ENCODE measurements at regions not wholly inside any gene's neighbourhood (a gene's known extent, or its start where the extent isn't known, plus 50 kb on each side); places are given as distances from the start of the nearest gene placed in this dataset.

DNA sequence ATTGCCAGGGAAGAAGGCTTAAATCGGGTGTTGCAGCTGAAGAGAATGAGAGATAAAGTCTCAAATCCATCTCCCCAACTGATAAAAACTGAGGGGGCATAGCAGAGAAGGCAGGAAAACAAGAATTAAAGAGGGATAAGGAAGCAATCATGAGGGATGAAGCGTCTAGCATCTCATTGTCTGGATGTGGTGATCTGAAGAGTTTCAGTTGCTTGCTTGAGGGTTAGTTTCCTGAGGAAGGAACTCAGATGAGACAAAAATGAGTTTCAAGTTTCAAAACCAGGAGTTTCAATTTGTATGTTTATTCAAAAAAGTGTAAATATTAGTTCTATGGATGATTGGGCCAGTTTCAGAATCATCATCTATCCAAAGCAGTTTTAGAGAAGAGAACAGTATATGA, 496.9 kb downstream of the RAB28 start:
- BruUV-seq (replicated peaks), result no TSS peak
- Histone ChIP-seq H3K36me3 (ENCODE audit: control insufficient read depth in 1 of 2, insufficient read depth in 2 of 2, low read length in 2 of 2) (no peaks in the 10 kb centered on the region), H3K4me1 (ENCODE audit: control insufficient read depth in 1 of 2, insufficient read depth in 2 of 2, low read length in 2 of 2) (no peaks in the 10 kb centered on the region), H4K20me1 (ENCODE audit: insufficient read depth) (no peaks in the 10 kb centered on the region), H3K4me2 (ENCODE audit: low read length) (no peak overlapping the region), H3K9me2 (ENCODE audit: insufficient read depth) (no peaks in the 10 kb centered on the region), H3K9me3 (ENCODE audit: control insufficient read depth in 1 of 2, insufficient read depth in 1 of 2, low read depth in 1 of 2, low read length in 2 of 2) (no peaks in the 10 kb centered on the region), H3K4me3 (replicated peaks in 1 of 2; ENCODE audit: low read depth in 1 of 2, low read length in 2 of 2) (no peak overlapping the region), H3K9ac (ENCODE audit: low read length) (no peak overlapping the region), H3K27ac (ENCODE audit: low read depth, low read length) (no peak overlapping the region), H3K79me2 (ENCODE audit: insufficient read depth, low read length) (no peaks in the 10 kb centered on the region), H2AFZ (ENCODE audit: low read depth, low read length, poor library complexity, severe bottlenecking) (no peak overlapping the region), H3K27me3 (ENCODE audit: insufficient read depth, low read length) (no peaks in the 10 kb centered on the region)
- ChIA-PET CTCF (no interaction called here), POLR2A (no interaction called here), RAD21 (ENCODE audit: low non-redundant PET in 1 of 2, low total read pairs in 2 of 2, uncharacterized antibody in 2 of 2, unreplicated experiment in 2 of 2) (no interaction called here)
- no peak for ATAC-seq
- intact Hi-C loops (cut with micrococcal nuclease), result no loop called here
- no peak for TF ChIP-seq EZH2phosphoT487 (IDR thresholded peaks at IDR 0.05; ENCODE audit: borderline replicate concordance)
- no peak for TF ChIP-seq CEBPB (IDR thresholded peaks at IDR 0.05; ENCODE audit: low read depth)
- TF ChIP-seq SP1 (IDR thresholded peaks at IDR 0.05; ENCODE audit: low read depth), result no peak
- TF ChIP-seq CBX3 (IDR thresholded peaks at IDR 0.05; ENCODE audit: low read depth), result no peak
- TF ChIP-seq POLR2AphosphoS5 (IDR thresholded peaks at IDR 0.05; ENCODE audit: low read depth, low read length), result no peak
- TF ChIP-seq JUND (IDR thresholded peaks at IDR 0.05), result no peak
- TF ChIP-seq SRF (IDR thresholded peaks at IDR 0.05; ENCODE audit: low read depth), result no peak
- TF ChIP-seq ZNF274 (IDR thresholded peaks at IDR 0.05; ENCODE audit: low read depth, low read length), result no peak
- no peak for DNase-seq (ENCODE audit: low read depth, low spot score)

DNA sequence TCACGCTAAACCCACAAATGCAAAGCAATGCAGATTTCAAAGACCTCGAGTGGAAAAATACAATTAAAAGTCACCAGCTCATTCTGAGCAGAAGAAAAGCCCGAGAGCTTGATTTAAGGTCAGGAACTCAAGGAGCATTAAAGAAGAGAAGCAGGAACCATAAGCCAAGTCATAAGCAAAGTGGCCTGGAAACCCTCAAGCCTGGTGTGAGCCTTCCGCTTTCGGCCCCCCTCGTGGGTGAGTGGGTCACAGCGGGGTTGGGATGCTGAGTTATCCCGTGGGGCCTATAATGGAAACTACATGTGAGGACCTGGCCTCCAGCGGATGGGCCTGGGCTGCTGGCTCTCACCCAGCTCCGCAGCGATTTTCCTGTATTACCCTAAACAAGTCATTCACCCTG, 504.3 kb downstream of the RAB28 start:
- BruUV-seq (replicated peaks), result no TSS peak
- no peak for ATAC-seq
- Histone ChIP-seq H3K27me3 (ENCODE audit: insufficient read depth, low read length) (no peaks in the 10 kb centered on the region; the same call in 1 of the 2 replicates), H2AFZ (ENCODE audit: low read depth, low read length, poor library complexity, severe bottlenecking) (no peak overlapping the region), H3K9ac (ENCODE audit: low read length) (no peak overlapping the region), H3K4me2 (ENCODE audit: low read length) (no peak overlapping the region), H4K20me1 (ENCODE audit: insufficient read depth) (no peaks in the 10 kb centered on the region), H3K36me3 (ENCODE audit: control insufficient read depth in 1 of 2, insufficient read depth in 2 of 2, low read length in 2 of 2) (no peaks in the 10 kb centered on the region), H3K4me1 (ENCODE audit: control insufficient read depth in 1 of 2, insufficient read depth in 2 of 2, low read length in 2 of 2) (no peaks in the 10 kb centered on the region), H3K9me3 (ENCODE audit: control insufficient read depth in 1 of 2, insufficient read depth in 1 of 2, low read depth in 1 of 2, low read length in 2 of 2) (no peaks in the 10 kb centered on the region), H3K9me2 (ENCODE audit: insufficient read depth) (no peaks in the 10 kb centered on the region), H3K4me3 (replicated peaks in 1 of 2; ENCODE audit: low read depth in 1 of 2, low read length in 2 of 2) (no peak overlapping the region), H3K79me2 (ENCODE audit: insufficient read depth, low read length) (no peaks in the 10 kb centered on the region), H3K27ac (ENCODE audit: low read depth, low read length) (no peak overlapping the region)
- intact Hi-C loops (cut with micrococcal nuclease), result no loop called here
- POLR2A ChIA-PET, result no interaction called here
- RAD21 ChIA-PET (ENCODE audit: low non-redundant PET in 1 of 2, low total read pairs in 2 of 2, uncharacterized antibody in 2 of 2, unreplicated experiment in 2 of 2), result no interaction called here
- CTCF ChIA-PET, result no interaction called here
- DNase-seq (ENCODE audit: low read depth, low spot score), result no peak
- TF ChIP-seq EZH2phosphoT487 (IDR thresholded peaks at IDR 0.05; ENCODE audit: borderline replicate concordance) (no peak), POLR2A (IDR thresholded peaks at IDR 0.05; ENCODE audit: borderline replicate concordance, extremely low read depth, insufficient read depth, insufficient read length) (no peak), JUND (IDR thresholded peaks at IDR 0.05) (no peak), SIN3A (IDR thresholded peaks at IDR 0.05; ENCODE audit: low read depth) (no peak), EZH2 (IDR thresholded peaks at IDR 0.05) (no peak), ZFX (IDR thresholded peaks at IDR 0.05) (no peak), ZNF274 (IDR thresholded peaks at IDR 0.05; ENCODE audit: low read depth, low read length) (no peak), FOSL1 (IDR thresholded peaks at IDR 0.05; ENCODE audit: low read depth) (no peak), EGR1 (IDR thresholded peaks at IDR 0.05; ENCODE audit: low read depth) (no peak), SRF (IDR thresholded peaks at IDR 0.05; ENCODE audit: low read depth) (no peak), RAD21 (IDR thresholded peaks at IDR 0.05; ENCODE audit: low read depth) (no peak), CEBPB (IDR thresholded peaks at IDR 0.05; ENCODE audit: low read depth) (no peak), POLR2AphosphoS5 (IDR thresholded peaks at IDR 0.05; ENCODE audit: low read depth, low read length) (no peak)
- TF ChIP-seq, protein P1, sequence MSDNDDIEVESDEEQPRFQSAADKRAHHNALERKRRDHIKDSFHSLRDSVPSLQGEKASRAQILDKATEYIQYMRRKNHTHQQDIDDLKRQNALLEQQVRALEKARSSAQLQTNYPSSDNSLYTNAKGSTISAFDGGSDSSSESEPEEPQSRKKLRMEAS (IDR thresholded peaks at IDR 0.05), result no peak
- TF ChIP-seq, protein P2, sequence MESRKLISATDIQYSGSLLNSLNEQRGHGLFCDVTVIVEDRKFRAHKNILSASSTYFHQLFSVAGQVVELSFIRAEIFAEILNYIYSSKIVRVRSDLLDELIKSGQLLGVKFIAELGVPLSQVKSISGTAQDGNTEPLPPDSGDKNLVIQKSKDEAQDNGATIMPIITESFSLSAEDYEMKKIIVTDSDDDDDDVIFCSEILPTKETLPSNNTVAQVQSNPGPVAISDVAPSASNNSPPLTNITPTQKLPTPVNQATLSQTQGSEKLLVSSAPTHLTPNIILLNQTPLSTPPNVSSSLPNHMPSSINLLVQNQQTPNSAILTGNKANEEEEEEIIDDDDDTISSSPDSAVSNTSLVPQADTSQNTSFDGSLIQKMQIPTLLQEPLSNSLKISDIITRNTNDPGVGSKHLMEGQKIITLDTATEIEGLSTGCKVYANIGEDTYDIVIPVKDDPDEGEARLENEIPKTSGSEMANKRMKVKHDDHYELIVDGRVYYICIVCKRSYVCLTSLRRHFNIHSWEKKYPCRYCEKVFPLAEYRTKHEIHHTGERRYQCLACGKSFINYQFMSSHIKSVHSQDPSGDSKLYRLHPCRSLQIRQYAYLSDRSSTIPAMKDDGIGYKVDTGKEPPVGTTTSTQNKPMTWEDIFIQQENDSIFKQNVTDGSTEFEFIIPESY (IDR thresholded peaks at IDR 0.05; ENCODE audit: extremely low read depth, insufficient replicate concordance, low read length), result no peak
